ENCODE measurements at regions not wholly inside any gene's neighbourhood (a gene's known extent, or its start where the extent isn't known, plus 50 kb on each side); places are given as distances from the start of the nearest gene placed in this dataset.

DNA sequence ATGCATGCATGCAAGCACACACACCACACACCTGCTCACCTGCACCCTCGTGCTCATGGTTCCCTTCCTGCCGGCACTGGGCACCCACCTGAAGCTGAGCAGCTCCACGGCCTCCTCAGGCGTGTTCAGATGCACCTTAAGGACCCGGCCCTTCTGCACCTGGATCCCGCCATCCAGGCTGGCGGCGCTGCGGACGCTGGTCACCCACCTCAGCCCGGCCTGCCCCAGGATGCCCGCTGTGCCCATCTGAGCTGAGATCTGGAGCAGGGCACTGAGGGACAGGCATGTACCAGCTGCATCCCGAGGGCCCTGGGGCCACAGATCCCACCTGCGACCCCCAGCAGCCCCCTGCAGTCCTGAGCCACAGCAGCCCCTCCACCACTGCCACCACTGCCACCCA, 110.0 kb downstream of the LITAF start:
- no peak for DNase-seq

DNA sequence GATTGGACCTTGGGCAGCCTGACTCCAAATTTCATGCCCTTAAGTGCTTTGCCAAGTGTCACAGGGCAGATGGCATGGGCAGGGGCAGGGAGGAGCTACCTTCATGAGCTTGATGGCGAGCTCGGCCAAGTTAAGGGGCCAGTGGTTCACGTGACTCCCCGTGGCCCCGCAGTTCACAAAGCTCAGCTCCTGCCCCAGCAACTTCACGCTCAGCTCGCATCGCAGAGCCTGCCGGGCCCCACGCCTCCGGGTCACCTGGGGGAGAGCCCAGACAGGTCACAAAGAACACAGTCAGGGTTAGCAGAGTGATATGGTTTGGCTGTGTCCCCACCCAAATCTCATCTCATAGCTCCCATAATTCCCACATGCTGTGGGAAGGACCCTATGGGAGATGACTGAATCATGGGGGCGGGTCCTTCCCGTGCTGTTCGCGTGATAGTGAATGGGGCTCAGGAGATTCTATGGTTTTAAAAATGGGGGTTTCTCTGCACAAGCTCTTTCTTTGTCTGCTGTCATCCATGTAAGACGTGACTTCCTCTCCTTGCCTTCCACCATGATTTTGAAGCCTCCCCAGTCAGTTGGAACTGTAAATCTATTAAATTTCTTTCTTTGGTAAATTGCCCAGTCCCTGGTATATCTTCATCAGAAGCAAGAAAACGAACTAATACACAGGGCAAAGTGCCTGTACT, 108.1 kb downstream of the LITAF start:
- DNase-seq, result no peak

DNA sequence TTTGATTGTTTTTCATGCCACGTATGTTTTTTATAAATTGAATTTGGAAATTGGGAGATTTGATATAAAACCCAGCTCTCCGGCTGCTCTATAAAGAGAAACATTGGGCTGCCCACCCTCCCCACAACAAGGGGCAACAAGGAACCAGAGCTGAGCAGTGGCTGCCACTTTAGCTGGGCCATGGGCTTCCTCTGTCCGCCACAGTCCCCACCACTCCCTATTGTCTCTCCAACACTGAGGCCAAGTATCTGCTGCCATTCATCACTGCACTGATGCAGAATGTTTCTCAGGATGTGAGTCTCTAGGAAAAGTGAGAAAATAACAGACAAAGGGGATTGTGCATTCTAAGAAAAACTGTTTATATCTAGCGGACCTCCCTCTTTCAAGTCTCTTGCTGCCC, 106.8 kb downstream of the LITAF start:
- DNase-seq, result no peak

DNA sequence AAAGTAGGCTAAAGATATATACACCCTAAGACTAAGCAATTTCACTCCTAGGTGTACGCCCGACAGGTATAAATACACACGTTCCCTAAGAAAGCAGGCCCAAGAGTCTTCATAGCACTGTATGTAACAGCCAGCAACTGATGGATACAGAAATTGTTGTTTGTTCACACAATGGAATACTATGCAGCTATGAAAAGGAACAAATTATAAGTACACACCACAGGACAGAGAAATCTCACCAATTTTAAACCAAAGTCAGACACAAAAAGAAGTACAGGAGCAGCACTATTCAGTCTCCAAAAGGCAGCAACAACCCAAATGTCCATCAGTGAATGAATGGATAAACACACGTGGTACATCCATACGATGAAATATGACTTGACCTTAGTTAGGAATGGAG, 106.1 kb downstream of the LITAF start:
- DNase-seq, result no peak

DNA sequence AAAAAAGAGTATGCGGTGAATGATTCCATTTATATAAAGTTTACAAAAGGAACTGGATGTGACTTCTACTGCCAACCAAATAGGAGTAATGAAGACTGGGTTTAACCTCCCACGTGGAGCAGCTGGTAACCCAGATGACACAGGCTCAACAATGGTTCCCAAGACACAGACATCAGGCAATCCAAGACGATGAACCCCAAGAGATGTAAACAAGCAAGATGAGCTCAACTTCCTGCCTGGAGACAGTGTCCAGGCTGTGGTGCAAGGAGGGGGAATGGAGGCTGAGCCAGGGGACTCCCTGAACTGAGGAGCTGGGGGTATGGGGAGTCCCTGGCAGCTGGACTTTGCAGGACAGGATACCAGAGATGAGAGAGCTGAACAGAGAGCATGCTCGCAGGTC, 104.7 kb downstream of the LITAF start:
- DNase-seq, result no peak

DNA sequence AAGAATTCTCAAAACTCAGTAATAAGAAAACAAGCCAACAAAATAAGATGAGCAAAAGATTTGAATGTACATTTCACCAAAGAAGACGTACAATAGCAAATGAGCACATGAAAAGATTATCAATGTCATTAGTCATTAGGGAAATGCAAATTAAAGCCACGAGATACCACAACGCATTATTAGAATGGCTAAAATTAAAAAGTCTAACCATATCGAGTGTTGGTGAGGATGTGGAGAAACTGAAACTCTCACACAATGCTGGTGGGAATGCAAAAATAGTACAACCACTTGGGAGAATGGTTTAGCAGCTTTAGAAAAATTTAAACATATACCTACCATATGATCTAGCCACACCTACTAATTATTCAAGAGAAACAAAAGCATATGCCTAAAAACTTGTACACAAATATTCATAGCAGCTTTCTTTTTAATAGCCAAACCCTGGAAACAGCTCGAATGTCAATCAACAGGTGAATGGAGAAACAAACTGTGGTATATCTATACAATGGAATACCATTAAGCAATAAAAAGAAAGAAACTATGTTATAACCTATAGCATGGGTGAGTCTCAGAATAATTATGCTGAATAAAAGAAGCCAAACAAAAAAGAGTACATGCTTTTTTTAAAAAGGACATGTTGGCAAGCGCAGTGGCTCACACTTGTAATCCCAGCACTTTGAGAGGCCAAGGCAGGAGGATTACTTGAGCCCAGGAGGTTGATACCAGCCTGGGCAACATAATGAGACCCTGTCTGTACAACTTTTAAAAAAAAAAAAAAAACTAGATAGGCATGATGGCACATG, 103.6 kb downstream of the LITAF start:
- DNase-seq, result no peak

DNA sequence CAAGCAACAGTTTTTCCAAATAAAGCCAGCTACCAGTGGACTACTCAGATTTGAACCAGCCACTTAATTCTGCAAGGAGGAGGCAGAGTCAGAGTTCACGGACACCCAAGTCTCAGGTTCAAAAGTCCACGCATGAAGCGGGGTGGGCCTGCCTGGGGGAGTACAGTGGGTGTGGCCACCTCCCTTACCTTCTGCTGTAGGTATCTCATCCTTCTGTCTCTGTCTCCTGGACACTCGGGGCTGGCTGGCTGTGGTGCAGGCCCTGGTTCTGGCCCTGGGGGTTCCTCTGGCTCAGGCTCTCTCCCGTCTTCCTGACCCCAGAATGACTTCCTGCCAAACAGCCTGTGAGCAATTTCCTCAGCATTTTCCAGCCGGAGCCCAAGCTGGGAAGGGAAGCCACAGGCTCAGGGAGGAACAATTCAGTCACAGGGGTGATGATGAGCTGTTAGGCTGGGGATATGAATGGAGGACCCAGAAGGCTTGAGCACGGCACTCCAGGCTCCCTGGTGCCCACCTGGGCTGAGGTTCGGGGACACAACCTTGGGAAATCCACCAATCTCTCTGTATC, 101.9 kb downstream of the LITAF start:
- no peak for DNase-seq

DNA sequence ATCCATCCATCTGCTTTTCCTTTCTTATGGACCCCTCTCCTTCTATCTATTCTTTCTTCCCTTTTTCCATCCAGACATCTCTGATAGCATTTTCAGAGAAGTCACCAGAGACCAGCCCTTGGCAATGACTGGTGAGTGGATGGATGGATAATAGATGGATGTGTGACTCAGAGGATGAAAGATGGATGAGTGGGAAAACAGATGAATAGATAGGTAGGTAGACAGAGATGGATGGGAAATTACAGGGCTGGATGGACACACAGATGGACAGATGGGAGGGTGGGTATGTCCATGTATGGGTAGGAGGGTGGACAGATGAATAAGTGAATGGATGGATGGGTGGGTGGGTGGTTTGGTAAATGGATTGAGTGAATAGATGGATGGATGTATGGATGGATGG, 101.0 kb downstream of the LITAF start:
- no peak for DNase-seq

DNA sequence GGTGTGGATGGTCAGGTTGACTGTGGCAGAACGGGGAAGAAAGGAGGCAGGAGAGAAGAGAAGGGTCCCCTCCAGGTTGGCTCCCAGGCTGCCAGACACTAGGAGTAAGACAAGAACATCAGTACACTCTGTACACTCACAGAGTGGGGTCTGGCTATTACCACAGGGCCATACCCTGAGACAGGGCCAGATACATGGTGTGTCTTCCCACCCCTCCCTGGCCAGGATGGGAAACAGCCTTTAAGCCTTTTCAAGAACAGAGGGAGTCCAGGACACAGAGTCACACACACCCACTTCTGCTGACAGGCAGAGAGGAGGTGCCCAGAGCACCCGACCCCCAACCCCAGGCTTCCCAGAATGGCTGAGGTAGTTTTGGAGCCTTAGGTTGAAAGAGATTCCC, 99.4 kb downstream of the LITAF start:
- no peak for DNase-seq

DNA sequence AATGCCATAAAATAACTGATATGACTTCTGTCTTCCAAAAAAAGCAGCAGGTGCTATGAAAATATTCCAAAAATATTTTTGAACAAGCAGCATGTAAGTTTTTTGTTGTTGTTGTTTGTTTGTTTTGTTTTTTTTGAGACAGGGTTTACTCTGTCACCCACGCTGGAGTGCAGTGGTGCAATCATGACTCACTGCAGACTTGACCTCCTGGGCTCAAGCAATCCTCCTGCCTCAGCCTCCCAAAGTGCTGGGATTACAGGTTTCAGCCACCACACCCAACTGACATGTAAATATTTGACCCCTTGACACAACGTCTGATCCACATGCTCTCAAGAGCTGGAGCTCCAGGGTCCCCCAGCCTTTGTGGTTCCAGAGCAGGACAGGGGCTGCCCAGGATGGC, 98.4 kb downstream of the LITAF start:
- DNase-seq, result no peak

DNA sequence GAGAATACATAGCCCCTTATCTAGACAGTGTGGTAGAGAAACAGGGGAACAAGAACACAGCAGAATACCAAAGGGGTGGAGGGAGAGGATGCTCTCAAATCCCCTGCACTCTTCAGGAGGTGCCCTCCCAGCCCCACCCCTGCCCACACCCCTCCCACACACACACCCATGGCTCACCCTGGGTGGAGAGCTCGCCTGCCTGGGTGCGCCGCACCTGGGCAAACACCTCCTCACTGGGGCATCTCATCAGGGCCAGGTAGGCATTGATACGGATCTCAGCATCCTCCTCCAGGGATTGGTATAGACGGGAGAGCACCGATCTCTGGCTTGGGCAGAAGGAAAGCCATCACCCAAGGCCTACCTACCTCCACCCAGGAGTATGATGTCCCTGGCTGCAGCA, 95.2 kb downstream of the LITAF start:
- DNase-seq, result no peak

DNA sequence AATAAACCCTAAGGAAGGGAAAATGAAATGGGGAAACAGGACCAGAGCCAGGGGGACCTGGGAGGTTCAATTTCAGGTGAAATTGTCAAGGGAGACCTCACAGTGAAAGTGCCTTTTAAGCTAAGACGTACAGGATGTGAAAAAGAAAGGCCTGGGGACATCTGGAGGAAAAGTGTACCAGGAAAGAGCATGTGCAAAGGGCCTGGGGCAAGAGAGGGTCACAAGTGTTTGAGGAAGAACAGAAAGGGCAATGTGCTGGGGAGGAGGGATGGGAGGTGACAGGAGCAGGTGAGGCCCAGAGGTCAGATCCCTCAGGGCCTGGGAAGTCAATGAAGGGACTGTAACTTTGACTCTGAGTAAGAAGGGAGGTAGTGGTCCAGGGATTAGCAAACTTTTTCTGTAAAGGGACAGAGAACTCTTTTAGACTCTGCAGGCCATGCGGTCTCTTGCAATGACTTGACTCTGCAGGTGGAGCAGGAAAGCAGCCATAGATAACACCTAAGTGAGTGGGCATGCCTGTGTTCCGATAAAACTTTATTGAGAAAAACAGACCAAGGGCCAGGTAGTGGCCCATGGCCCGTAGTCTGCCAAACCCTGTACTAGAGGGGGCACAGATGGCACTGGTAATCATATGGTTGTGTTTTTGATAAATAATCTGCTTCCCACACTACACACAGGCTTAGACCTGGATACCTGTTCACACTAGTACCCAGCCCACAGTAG, 93.8 kb downstream of the LITAF start:
- DNase-seq, result no peak

DNA sequence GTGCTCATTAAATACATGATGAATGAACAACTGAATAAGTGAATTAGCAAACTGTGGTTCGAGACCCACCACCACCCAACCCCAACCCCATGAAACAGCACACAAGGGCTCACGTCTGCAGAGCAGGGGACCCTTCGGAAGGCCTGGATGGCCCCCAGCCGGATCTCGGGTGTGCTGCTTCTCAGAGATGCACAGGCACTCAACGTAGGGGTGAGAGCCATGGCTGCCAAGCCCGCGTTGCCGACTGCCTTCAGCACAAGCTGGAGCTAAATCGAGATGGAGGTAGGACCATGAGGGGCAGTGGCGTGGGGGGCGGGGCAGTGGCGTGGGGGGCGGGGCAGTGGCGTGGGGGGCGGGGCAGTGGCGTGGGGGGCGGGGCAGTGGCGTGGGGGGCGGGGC, 93.2 kb downstream of the LITAF start:
- no peak for DNase-seq

DNA sequence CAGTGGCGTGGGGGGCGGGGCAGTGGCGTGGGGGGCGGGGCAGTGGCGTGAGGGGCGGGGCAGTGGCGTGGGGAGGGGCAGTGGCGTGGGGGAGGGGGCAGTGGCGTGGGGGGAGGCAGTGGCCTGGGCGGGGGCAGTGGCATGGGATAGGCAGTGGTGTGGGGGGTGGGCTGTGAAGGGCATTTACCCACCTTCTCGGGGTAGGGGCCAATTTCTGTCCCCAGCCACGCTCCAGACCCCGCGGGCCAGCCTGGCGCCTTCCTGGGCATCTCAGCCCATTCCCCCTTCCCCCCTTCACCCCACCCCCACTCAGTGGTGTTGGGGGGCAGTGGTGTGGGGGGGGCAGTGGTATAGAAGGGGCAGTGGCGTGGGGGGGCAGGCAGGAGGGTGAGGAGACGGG, 92.7 kb downstream of the LITAF start:
- DNase-seq, result no peak

DNA sequence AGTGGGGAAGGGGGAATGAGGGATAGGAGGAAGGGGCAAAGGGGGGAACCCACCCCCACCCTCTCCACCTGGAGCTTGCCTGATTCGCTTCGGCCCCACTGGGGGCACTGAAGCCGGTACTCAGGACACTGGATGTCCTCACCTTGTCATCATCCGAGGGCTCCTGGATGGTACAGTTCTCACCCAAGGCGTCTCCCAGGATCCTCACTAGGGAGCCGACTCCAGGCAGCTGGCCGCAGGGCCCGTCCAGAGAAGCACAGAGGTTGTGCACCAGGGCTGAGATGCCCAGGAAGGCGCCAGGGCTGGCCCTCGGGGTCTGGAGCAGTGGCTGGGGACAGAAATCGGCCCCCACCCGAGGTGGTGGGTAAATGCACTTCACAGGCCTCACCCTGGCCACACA, 92.3 kb downstream of the LITAF start:
- DNase-seq, result no peak

DNA sequence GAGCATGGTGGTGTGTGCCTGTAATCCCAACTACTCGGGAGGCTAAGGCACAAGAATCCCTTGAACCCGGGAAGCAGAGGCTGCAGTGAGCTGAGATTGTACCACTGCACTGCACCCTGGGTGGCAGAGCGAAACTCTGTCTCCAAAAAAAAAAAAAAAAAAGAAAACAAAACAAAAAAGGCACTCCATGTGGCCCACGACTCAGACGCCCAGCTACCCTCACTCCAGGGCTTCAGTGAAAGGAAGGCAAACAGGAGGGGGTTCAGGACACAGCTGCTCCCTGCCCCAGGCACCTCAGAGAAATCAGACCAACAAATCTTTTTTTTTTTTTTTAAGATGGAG, 91.7 kb downstream of the LITAF start:
- no peak for DNase-seq

All from right hindlimb (tissue), 1 donor.